Right lobe of liver (tissue), 6 donors: ENCODE measurements at regions not wholly inside any gene's neighbourhood (a gene's known extent, or its start where the extent isn't known, plus 50 kb on each side); places are given as distances from the start of the nearest gene placed in this dataset.

Source experiments
- ATAC-seq, 4 donors: fragments of 200-7000 bp; cut with Tn5 transposase; one replicate each; pipeline ENCODE4 v1.9.1; 2020; ENCODE audit warnings: mild to moderate bottlenecking in 4 of 4, moderate library complexity in 4 of 4
- DNase-seq, 3 donors: peaks; one replicate each; pipeline ENCODE4 v3.0.0-alpha.2; 2020
- H3K27ac ChIP-seq, 3 donors: fragments of 200-600 bp; one replicate each; pipeline ENCODE4 v1.8.0; 2022
- H3K27me3 ChIP-seq, 2 donors: fragments of 200-600 bp; one replicate each; pipeline ENCODE4 v1.8.0; 2022
- H3K36me3 ChIP-seq, 4 donors: fragments of 200-600 bp; sonication (generic) in 1 of 4; one replicate each; pipeline versions ENCODE4 v1.5.1 to v1.8.0; 2017 to 2022; ENCODE audit warnings: control low read depth in 1 of 4
- H3K4me1 ChIP-seq, 4 donors: fragments of 200-600 bp; sonication (generic) in 1 of 4; one replicate each; pipeline versions ENCODE4 v1.5.1 to v1.8.0; 2017 to 2022; ENCODE audit warnings: control low read depth in 1 of 4
- H3K4me3 ChIP-seq, 3 donors: fragments of 200-600 bp; one replicate each; pipeline ENCODE4 v1.8.0; 2022
- H3K9me3 ChIP-seq, 4 donors: fragments of 200-600 bp; sonication (generic) in 1 of 4; one replicate each; pipeline versions ENCODE4 v1.5.1 to v1.8.0; 2017 to 2022; ENCODE audit warnings: control low read depth in 1 of 4
- CTCF ChIP-seq, 4 donors: fragments of 200-600 bp in 3 of 4; fragments of 450-650 bp in 1 of 4; IDR thresholded peaks; one replicate each; pipeline versions ENCODE4 v1.5.1 to v1.8.0; 2016 to 2022; ENCODE audit warnings: antibody characterized with exemption in 4 of 4, mild to moderate bottlenecking in 2 of 4
- POLR2A ChIP-seq: fragments of 450-650 bp; IDR thresholded peaks from one replicate; pipeline ENCODE4 v1.6.1; 2017; ENCODE audit warnings: antibody characterized with exemption, mild to moderate bottlenecking
- WGBS: methylation state at CpG from one replicate; pipeline ENCODE4 v1.1.6; 2018; ENCODE audit warnings: low coverage, low lambda C conversion rate; ENCODE audit not compliant: insufficient coverage; ENCODE audit errors: missing lambda C conversion rate; 5-methylcytosine and 5-hydroxymethylcytosine counted together
- intact Hi-C, 2 donors: fragments of 100-400 bp; cut with DNase I; formaldehyde crosslinking; loops; one replicate each; pipeline versions ENCODE4 v1.11.2 to v1.14.1; 2022
- donor health status: DM: no; HTN: yes; CAD: no.
- donor health status: DM: no; HTN: no; CAD: no.
- donor health status: DM: no; HTN: no; CAD: no.
- donor health status: DM: no; HTN: yes; CAD: no.
- donor health status: DM: no; HTN: yes; CAD: no.

GRCh38 chr16:61024180-61024900 is 1011.9 kb downstream of the CDH8 start:
- Histone ChIP-seq H3K27ac (no peak overlapping the region), H3K36me3 (no peaks in the 10 kb centered on the region), H3K4me1 (no peaks in the 10 kb centered on the region), H3K4me3 (no peak overlapping the region), H3K9me3 (no peaks in the 10 kb centered on the region), H3K27me3 (no peaks in the 10 kb centered on the region)
- DNase-seq (no peak), ATAC-seq (no peak)
- intact Hi-C loops, result no loop called here
- TF ChIP-seq POLR2A, result no peak
- no peak for TF ChIP-seq CTCF (IDR thresholded peaks at IDR 0.05)
- 39% methylated on average over 3 of the region's 3 CpGs for WGBS

GRCh38 chr16:61014869-61015268 is 1021.4 kb downstream of the CDH8 start:
- TF ChIP-seq CTCF (IDR thresholded peaks at IDR 0.05) (no peak), POLR2A (no peak)
- no peak overlapping the region for H3K4me3 ChIP-seq
- H3K27me3 ChIP-seq, result no peaks in the 10 kb centered on the region
- 39% methylated on average over 3 of the region's 6 CpGs for WGBS
- H3K27ac ChIP-seq, result no peak overlapping the region
- ATAC-seq (no peak), DNase-seq (peak in 1 of 3 donors; percentile 35)
- no peaks in the 10 kb centered on the region for H3K9me3 ChIP-seq
- H3K4me1 ChIP-seq, result no peaks in the 10 kb centered on the region
- no peaks in the 10 kb centered on the region for H3K36me3 ChIP-seq
- intact Hi-C loops, result no loop called here

DNA sequence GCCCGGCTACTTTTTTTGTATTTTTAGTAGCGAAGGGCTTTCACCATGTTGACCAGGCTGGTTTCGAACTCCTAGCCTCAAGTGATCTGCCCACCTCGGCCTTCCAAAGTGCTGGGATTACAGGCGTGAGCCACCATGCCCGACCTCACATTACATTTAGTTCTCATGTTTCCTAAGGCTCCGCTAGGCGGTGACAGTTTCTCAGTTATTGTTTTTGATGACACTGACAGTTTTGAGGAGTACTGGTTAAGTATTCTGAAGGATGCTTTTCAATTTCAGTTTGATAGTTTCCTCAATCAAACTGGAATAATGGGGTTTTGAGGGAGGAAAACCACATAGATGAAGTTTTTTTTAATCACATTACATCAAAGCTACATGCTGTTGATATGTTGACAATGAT is 1028.5 kb downstream of the CDH8 start:
- intact Hi-C loops, result no loop called here
- no peak overlapping the region for H3K27ac ChIP-seq
- 37% methylated on average over 8 of the region's 8 CpGs for WGBS
- H3K4me3 ChIP-seq, result no peak overlapping the region
- TF ChIP-seq CTCF (IDR thresholded peaks at IDR 0.05) (no peak), POLR2A (no peak)
- DNase-seq (no peak), ATAC-seq (no peak)
- H3K9me3 ChIP-seq, result no peaks in the 10 kb centered on the region
- H3K4me1 ChIP-seq, result no peaks in the 10 kb centered on the region
- no peaks in the 10 kb centered on the region for H3K27me3 ChIP-seq
- no peaks in the 10 kb centered on the region for H3K36me3 ChIP-seq

GRCh38 chr16:61005952-61006351 is 1030.3 kb downstream of the CDH8 start:
- Histone ChIP-seq H3K4me1 (no peaks in the 10 kb centered on the region), H3K27ac (no peak overlapping the region), H3K4me3 (no peak overlapping the region), H3K9me3 (no peaks in the 10 kb centered on the region), H3K27me3 (no peaks in the 10 kb centered on the region), H3K36me3 (no peaks in the 10 kb centered on the region)
- DNase-seq (no peak), ATAC-seq (no peak)
- 43% methylated on average over 2 of the region's 2 CpGs for WGBS
- TF ChIP-seq CTCF (IDR thresholded peaks at IDR 0.05) (no peak), POLR2A (no peak)
- intact Hi-C loops, result no loop called here
